Activated CD4-positive, alpha-beta T cell treated with anti-CD3 and anti-CD28 coated beads, Interleukin-2, Interleukin-6, amounts not matched to agents 100 ng/mL and 50 ng/mL, durations not matched to agents 16 hours and 8 hours (primary cell): ENCODE measurements at regions not wholly inside any gene's neighbourhood (a gene's known extent, or its start where the extent isn't known, plus 50 kb on each side); places are given as distances from the start of the nearest gene placed in this dataset.
"Not testable (repeated sequence)": the region's sequence is repeated elsewhere in the genome, so short reads cannot be mapped to it uniquely, and the experiment has no call there.

Experiments used
- DNase-seq: peaks from one replicate; pipeline ENCODE4 v3.0.0-alpha.2; 2020

DNA sequence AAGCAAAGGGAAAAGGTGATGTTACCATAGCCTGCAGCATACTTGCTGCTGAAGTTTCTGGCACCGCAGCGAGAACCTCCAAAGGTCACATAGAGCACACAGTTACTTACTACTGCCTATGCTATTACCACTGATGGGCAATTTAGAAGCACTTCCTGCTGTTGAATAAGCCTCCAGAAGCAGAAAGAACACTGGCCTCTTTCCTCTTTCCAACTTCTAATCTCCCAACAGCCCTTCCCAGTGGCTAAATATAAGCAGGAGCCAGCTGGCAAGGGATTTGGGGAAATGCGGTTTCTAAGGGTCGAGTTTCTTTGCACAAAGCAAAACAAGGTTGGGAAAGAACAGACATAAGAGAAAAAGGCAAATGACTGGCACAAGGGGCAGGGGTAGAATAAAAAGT is 669.2 kb upstream of the ACO1 start:
- no peak for DNase-seq

DNA sequence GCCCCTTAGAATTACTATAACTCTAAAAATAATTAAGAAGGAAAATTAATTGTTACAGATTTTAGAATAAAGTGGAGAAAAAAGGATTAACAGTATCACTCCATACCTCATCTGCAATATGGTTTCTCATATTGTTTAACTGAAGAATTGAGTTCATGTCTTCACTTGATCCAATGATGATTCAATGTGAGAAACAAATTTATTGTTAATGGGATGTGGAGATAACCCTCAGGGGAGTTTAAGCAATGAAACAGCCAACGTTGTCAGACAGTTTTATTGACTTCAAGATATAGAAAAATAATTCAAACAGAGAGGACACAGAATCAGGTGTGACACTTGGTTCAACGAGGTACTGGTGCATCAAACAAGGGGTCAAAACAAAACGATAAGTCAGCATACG is 665.2 kb upstream of the ACO1 start:
- DNase-seq: no peak

DNA sequence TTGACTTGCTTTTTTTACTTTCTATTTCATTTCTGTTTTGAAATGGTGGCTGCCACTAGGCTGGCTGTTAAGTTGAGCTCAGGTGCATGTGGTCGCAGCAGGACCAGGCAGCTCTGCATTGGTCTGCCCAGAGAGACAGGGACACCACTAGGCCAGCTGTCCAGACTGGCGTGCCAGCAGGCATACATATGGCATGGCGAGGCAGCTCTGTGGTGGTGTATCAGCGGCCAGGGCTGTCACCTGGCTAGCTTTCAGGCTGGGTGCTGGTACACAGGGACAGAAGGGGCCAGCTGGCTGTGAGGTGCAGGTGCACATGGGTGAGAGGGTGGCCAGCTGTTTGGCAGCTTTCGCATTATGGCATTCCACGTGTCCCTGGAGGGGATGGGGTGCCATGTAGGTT is 654.0 kb upstream of the ACO1 start:
- DNase-seq: no peak

DNA sequence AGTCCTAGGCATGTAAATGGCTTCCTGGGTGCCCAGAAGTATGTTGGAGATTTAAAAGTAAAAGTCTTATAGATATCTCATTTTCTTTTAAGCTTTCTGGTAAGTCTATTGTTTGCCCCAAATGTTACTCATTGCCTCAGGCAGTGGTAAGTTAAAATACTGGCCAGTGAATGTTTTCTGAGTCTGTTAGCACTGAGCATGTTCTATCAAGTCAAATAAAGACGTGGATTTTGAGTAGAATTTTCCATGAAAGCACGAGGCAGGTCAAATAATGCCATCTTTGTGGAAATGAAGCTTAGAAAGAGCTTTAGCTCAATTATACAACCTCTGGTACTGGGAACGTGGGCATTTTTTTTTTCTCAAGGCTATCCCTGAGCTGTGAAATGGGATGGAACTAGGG is 651.3 kb upstream of the ACO1 start:
- no peak for DNase-seq

DNA sequence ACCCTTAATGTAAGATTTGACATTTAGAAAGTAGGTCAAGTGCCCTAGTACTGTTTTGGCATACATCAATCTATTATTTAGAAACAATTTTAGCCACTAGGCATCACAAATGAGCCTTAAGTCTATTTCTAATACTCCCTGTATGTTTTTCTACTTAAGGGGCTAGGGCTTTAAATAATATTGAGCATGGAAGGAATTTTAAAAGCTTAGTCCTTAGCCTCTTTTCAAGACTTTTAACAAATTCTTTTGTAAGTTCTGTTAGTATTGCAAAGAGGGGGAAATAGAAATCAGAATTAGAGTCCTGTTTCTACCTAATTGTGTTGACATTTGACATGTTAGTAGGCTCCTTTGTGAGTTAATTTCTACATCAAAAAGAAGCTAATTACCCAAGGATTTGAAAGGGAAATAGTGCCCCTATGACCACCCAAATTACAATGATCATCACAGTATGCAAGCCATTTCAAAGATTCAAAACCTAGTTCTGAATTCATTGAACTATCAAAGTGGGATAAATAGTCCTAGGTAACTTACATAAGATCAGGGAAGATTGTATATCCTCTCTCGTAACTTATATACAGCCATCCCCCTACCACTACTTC is 647.8 kb upstream of the ACO1 start:
- no peak for DNase-seq

DNA sequence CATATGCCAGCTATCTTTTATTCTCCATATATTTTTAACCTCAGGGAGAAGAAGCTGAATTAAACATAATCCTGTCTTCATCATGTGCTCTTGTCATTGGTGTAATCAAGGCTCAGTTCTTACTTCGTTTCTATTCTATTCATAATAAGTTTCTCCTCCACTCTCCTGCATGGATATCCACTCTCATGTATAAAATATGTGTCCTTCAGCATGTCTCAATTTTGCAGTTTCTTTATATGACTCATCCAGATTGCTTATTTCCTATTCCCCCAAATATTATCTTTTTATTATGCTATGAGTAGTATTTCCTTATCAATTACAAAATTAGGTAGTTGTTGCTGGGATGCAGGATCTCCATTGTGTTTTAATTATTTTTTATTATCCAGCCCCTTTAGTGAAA is 643.7 kb upstream of the ACO1 start:
- no peak for DNase-seq

DNA sequence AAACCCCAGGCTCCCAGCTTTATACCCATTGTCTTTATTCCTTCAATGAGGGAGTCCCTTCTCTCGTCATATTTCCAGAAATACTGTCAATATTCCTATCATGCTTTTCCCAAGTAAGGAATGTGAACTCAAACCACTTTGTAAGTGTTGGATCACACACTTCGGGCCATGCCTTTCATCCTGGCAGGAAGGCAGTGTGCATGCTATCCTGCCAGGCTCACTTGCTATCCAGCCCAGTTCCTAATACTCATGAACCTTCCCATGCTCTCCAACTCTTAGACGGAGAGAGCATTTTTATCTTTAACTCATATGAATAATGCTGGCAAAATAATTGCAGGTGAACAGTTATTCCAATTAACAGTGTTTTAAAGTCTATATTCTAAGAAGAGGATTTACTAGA is 639.9 kb upstream of the ACO1 start:
- DNase-seq: no peak

DNA sequence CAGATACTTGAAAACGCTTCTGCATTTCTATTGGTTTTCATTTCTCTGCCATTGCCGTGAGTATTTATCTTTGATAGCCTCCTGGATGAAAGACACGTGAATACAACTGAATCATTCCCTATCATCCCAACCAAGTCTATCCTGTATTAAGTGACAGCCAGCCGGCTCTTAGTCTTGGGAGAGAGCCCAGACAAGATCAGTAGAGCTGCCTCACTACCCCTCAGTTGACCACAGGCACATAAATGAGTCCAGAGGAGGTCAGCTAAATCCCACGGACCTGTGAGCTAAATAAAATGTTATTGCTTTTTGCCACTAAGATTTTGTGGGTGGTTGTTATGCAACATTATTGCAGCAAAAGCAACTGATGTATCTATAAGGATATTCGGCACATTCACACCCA is 639.0 kb upstream of the ACO1 start:
- no peak for DNase-seq

DNA sequence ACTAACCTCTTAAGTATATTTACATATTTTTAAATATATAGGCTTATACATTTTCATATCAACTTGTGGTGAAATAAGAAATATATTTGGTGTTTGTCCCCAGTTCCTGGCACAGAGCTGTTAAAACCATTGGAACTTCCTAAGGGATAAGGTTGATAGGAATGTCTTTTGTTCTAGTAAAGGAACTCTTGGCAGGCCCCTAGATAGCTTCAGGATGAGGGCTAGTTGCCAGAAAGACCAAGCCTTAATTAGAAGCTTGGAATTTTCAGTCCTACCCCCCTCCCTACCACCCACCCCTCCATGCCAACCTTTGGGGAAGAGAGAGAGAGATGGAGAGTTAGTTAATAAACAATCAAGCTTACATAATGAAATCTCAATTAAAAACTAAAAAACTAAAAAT is 638.6 kb upstream of the ACO1 start:
- no peak for DNase-seq

DNA sequence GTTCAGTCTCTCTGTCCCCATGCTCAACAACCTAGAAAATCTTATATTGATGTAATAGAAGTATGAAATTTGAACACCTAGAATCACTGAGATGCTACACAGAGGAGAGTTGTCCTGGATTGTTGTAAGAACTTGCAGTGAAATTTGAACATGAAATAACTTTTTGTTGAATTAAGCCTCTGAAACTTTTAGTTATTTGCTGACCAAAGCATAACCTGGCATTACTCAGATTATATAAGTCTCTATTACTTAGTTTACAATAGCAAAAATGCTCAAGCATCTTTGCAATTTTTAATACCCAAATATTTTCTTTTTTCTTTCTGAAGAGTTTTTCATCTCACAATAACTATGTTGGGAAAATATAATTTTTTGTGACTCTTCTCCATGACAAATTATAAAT is 630.7 kb upstream of the ACO1 start:
- DNase-seq: no peak

DNA sequence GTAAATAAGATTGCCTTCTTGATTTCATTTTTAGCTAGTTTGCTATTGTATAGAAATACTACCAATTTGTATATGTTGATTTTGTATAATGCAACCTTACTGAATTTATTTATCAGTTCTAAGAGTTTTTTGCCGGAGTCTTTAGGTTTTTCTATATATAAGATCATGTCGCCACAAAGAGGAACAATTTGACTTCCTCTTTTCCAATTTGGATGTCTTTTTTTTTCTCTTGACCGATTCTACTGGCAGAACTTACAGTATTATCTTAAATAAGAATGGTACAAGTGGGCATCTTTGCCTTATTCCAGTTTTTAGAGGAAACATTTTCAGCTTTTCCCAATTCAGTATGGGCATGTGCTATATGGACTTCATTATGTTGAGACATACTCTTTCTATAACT is 624.7 kb upstream of the ACO1 start:
- no peak for DNase-seq

DNA sequence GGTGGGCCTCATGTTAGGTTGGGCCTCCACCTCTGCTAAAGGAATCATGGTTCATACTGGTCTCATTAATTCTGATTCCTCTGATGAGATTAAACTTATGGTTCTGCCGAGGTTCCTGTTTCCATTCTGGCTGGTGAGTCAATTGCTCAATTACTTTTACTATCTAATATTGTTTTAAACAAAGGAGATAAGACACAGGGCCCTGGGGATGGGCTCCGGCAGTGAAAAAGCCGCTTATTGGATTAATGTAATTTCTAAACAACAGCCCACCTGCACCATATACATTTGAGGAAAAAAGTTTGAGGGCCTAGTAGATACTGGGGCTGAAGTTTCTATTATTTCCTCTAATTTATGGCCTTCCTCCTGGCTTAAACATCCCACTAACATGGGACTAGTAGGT is 610.4 kb upstream of the ACO1 start:
- not testable (repeated sequence) for DNase-seq

DNA sequence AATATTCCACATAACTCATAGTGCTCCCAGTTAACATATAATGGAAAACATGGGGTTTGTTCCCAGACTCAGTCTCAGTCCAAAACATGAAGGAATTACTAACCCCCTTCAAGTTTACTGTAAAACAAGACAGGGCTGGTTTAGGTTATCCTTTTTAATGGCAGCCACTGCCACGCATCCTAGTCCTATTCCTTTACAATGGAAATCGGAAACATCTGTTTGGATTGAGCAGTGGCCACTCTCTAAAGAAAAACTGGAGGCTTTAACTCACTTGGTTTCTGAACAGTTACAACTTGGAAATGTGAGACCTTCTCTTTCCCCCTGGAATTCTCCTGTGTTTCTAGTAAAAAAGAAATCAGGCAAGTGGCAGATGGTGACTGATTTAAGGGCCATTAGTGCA is 609.9 kb upstream of the ACO1 start:
- DNase-seq: no peak

DNA sequence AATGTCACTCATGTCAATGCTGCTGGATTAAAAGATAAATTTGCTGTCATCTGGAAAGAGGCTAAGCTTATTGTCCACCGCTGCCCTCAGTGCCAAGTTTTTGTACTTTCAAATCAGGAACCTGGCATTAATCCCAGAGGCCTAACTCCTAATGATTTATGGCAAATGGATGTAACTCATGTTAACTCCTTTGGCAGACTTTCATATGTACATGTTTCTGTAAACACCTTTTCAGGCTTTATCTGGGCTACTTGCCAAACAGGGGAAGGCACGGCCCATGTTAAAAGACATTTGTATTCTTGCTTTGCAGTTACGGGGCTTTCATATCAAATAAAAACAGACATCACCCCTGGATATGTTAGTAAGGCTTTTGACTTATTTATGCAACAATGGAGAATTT is 608.0 kb upstream of the ACO1 start:
- no peak for DNase-seq

DNA sequence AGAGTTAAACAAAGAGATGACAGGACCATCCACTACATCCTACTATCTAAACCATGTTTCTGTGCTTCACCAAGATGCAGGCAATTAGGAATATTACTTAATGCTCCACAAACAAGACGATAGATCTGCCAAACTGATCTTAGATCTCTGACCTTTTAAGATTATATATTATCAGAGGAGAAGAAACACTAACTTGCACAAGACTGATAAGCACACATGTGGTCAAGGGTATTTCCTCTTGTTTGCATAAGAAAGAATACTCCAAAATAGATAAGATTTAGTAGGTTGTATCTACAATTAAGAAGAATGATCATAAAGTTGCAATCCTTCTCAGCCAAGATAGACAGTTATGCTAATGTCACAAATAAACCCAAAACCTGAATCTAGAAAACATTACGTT is 601.0 kb upstream of the ACO1 start:
- DNase-seq: no peak

DNA sequence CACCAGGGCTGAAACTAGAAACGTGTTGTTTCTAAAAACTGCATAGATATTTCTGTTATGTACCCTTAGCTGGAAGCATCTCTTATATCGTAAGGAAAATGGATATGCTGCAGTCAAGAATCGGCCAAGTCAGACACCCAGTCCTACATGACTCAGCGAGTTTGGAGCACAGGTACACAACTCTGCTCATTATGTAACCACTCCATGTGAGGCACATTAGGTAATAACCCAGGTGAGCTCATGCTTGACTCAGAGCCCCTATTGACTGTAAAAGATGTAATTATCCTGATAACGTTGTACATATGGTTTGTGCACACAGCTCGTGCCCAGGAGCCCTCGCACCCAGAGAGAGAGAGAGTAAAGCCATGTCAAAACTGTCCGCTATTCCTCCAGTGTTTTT is 593.7 kb upstream of the ACO1 start:
- no peak for DNase-seq

DNA sequence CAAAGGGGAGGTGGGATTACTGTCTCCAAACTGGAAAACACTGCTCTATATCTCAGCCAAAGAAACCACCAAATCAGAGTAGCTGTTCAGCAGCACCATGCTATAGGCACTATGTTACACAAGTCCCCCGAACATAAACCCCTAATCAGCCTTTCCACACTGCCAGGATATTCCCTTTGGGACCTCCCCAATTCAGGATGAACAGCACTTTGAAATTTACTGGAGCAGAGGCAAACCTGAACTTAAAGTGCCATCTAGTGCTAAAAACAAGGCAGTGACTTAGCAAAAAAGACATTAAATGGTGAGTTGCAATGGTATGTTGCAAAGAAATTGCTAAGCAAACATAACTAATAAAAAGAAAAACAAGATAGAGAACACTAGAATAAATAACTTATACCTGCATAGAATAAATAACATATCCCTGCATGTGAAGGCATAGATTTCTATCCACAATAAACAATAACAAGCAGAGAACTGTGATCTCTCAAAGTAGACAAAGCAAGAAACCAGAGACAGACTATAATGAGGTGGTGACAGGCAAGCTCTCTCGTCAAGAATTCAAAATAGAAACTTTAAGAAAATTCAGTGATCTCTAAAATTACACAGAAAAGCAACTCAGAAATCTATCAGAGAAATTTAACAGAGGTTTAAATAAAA is 584.4 kb upstream of the ACO1 start:
- peak; percentile 21 for DNase-seq

DNA sequence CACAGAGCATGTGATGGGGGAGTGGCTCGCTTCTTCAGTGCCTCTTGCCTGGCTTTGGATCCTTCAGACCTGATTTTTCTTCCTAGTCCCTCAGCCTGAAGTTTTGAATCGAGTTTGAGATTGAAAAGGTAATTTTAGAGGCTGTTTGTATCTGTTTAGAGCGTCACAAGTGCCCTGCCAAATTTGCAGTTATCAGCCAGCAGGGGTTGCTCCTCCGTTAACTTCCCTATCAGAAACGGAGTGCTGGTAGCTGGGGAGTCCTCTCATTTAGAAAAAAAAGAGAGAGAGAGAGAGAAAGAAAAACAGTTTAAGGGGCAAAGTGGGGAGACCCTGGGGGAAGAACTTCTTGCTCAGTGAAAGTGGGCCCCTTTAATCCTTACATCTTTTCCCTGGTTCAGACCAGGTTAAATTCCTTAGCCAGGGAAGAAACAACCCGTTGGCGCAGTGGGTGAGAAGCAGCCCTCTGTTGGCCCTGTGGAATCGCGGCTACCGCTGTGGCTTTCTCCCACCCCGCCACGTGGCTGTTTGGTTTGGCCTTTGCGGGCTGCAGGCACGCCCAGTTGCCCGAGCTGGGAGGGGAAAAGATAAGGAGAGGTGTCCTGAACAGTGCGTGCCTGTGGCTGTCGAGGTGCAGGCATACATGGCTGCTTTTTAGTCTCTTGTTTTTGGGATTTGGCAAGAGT is 576.7 kb upstream of the ACO1 start:
- no peak for DNase-seq

DNA sequence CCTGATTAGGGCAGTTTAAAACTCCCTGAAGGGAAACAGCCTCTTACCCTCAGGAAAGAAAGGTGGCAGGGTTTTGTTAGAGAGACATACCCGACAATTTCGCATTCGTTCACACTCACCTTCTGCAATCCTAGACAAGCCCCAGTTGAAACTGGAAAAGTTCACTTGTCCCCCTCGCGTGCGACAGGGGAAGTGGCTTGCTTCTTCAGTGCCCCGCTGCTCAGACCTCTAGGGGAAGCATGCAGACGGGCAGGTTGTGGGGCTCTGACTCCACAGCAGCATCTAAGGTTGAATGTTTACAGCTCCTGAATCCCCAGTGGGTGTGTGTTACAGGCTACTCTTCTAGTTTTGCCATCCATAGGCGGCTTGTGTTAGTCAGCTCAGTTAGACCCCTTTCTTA is 575.7 kb upstream of the ACO1 start:
- no peak for DNase-seq

DNA sequence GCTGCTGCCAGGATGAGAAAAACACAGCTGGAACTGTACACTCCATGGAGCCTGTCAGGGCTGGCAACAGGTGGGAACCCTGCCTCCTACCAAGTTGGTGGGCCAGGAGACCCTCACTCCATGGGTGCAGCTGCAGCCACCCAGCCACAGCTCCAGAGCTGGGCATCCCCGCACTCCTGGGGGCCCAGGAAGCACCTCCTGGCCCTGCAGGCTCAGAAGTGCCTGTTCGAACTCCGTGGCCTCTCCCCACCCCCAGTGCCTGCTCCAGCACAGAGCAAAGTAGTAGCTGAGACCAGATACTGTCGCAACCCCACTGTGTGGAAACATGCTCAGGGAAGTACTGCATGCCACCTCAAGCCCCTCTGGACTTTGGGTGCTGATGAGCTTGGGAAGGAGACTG is 564.0 kb upstream of the ACO1 start:
- no peak for DNase-seq

DNA sequence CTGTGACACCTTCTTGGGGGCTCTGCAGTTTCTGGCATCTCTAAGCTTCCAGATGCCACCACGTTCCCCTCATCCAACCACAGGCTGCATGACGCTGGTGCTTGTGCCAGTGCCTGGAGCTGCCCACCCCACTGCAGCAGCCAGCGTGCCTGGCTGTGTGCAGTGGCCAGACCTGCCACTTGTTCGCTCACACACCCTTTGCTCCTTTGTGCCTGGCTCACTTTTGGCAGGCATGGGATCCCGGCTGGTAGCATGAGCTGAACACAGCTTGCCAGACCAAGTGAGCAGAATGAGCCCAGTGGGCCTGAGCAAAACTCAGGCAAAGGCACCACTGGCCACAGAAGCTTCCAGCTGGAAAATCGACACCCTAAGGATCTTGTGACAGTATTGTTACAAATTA is 562.9 kb upstream of the ACO1 start:
- no peak for DNase-seq

DNA sequence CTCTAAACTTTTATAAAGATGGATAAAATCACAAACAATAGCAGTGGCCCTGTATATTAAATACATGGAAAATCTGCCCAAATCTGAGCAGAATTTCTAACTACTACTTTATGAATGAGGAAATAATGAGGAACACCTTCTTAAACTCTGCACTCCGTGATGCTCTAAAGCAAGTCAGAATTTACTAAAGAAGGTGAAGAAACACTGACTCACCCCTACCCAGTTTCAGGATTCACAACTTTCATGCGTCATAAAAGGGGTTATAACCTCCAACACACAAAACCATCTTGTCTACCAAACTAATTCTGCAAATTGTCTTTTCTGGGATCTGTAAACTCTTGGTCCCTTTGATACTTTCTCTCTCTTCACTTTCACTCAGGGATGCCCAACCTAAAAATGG is 561.1 kb upstream of the ACO1 start:
- no peak for DNase-seq

DNA sequence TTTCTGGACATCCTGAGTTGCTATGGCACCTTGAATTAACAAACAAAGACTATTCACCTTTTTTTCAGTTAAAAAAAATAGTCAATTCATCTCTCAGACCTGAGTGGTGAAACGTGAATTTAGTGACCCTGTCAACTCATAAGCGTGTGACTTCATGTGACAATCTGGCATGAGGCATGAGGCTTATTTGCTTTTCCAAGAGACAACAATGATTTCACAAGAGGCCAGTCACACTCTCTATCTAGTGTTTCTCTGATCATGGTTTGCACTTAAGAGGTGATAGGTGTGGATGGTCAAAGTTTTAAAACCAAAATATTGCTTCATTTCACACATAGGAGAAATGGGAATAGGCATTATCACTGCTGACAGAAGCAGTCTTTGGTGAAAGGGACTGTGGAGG is 559.6 kb upstream of the ACO1 start:
- DNase-seq: no peak

DNA sequence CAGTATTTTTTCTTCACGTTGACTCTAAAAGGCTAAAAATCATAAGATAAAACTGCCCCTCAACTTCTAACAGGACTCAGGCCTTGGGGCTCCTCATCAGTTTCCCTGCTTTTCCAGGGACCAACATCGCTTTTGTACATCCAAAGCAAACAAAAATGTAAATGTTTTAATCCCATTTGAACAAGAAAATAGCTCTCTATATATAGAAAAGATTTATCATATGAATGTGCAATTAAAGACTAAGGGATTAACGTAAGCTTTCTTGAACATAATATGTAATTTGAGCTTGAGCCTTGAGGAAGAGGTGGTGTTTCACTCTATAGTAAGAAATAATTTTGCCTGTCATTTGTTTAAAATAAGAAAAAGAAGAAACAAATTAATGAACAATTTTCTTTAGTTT is 547.2 kb upstream of the ACO1 start:
- DNase-seq: no peak

DNA sequence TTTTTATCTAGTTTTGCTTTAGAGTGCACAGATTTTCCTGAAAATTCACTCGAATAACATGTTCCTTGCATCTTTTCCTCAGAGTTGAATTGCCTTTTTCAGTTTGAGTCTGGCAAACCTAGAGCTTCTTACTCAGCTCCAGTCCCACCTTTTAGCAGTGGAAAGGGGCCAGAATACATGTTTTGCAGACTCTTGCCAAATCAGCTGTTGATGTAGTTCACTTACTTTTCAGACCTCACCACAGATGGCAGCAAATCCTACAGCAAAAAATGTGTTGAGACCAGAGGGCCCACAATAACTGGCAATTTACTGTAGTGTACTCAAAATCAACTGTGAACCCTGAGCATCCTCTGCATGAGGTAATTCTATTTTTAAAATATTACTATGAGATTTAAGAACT is 545.2 kb upstream of the ACO1 start:
- no peak for DNase-seq
